ENCODE measurements at regions not wholly inside any gene's neighbourhood (a gene's known extent, or its start where the extent isn't known, plus 50 kb on each side); places are given as distances from the start of the nearest gene placed in this dataset.

GRCh38 chr4:3642806-3643517 is 110.7 kb upstream of the LRPAP1 start:
- Histone ChIP-seq H2AFZ (ENCODE audit: low read depth, low read length, severe bottlenecking) (no peak overlapping the region), H3K27me3 (ENCODE audit: low read length) (no peaks in the 10 kb centered on the region), H3K9me3 (ENCODE audit: insufficient read depth, low read length) (no peaks in the 10 kb centered on the region), H3F3A (ENCODE audit: insufficient read depth) (no peaks in the 10 kb centered on the region), H3K4me3 (ENCODE audit: insufficient read depth, low read length, poor library complexity, severe bottlenecking) (no peak overlapping the region), H3K36me3 (ENCODE audit: low read length) (no peaks in the 10 kb centered on the region), H3K4me2 (ENCODE audit: low read depth, low read length, poor library complexity, severe bottlenecking) (no peak overlapping the region), H4K20me1 (ENCODE audit: low read depth, low read length) (no peaks in the 10 kb centered on the region), H3K79me2 (ENCODE audit: insufficient read depth, low read length) (no peaks in the 10 kb centered on the region), H3K9me2 (replicated peaks; ENCODE audit: insufficient read depth, low read length) (no peaks in the 10 kb centered on the region), H3K9ac (ENCODE audit: low read length) (no peak overlapping the region), H3K27ac (ENCODE audit: low read depth, low read length) (no peak overlapping the region)
- TF ChIP-seq CTCF (IDR thresholded peaks at IDR 0.05; ENCODE audit: insufficient read depth, low read length, poor library complexity, severe bottlenecking), result no peak
- no peak for TF ChIP-seq EZH2phosphoT487 (conservative IDR thresholded peaks at IDR 0.05; ENCODE audit: low read length)

- no peak overlapping the region for H3K4me2 ChIP-seq (ENCODE audit: low read depth, low read length, poor library complexity, severe bottlenecking)
- H2AFZ ChIP-seq (ENCODE audit: low read depth, low read length, severe bottlenecking), result no peak overlapping the region
- no peak overlapping the region for H3K9ac ChIP-seq (ENCODE audit: low read length)
- no peaks in the 10 kb centered on the region for H3F3A ChIP-seq (ENCODE audit: insufficient read depth)
- H3K4me3 ChIP-seq (ENCODE audit: insufficient read depth, low read length, poor library complexity, severe bottlenecking), result no peak overlapping the region
- TF ChIP-seq EZH2phosphoT487 (conservative IDR thresholded peaks at IDR 0.05; ENCODE audit: low read length), result no peak
- no peak for TF ChIP-seq CTCF (IDR thresholded peaks at IDR 0.05; ENCODE audit: insufficient read depth, low read length, poor library complexity, severe bottlenecking)
- H3K9me3 ChIP-seq (ENCODE audit: insufficient read depth, low read length), result no peaks in the 10 kb centered on the region
- no peaks in the 10 kb centered on the region for H3K9me2 ChIP-seq (replicated peaks; ENCODE audit: insufficient read depth, low read length)
- H3K27ac ChIP-seq (ENCODE audit: low read depth, low read length), result no peak overlapping the region
- no peaks in the 10 kb centered on the region for H3K36me3 ChIP-seq (ENCODE audit: low read length)
- H4K20me1 ChIP-seq (ENCODE audit: low read depth, low read length), result no peaks in the 10 kb centered on the region
- no peaks in the 10 kb centered on the region for H3K27me3 ChIP-seq (ENCODE audit: low read length)
- H3K79me2 ChIP-seq (ENCODE audit: insufficient read depth, low read length), result no peaks in the 10 kb centered on the region
These were observed 109.9 kb upstream of the LRPAP1 start for GRCh38 chr4:3642056-3642630.

- no peaks in the 10 kb centered on the region for H3K79me2 ChIP-seq (ENCODE audit: insufficient read depth, low read length)
- no peaks in the 10 kb centered on the region for H3K9me2 ChIP-seq (replicated peaks; ENCODE audit: insufficient read depth, low read length)
- H3K27ac ChIP-seq (ENCODE audit: low read depth, low read length), result no peak overlapping the region
- H3K36me3 ChIP-seq (ENCODE audit: low read length), result no peaks in the 10 kb centered on the region
- H3K9me3 ChIP-seq (ENCODE audit: insufficient read depth, low read length), result no peaks in the 10 kb centered on the region
- H3K4me3 ChIP-seq (ENCODE audit: insufficient read depth, low read length, poor library complexity, severe bottlenecking), result no peak overlapping the region
- TF ChIP-seq CTCF (IDR thresholded peaks at IDR 0.05; ENCODE audit: insufficient read depth, low read length, poor library complexity, severe bottlenecking), result no peak
- TF ChIP-seq EZH2phosphoT487 (conservative IDR thresholded peaks at IDR 0.05; ENCODE audit: low read length), result no peak
- no peak overlapping the region for H2AFZ ChIP-seq (ENCODE audit: low read depth, low read length, severe bottlenecking)
- no peak overlapping the region for H3K9ac ChIP-seq (ENCODE audit: low read length)
- no peaks in the 10 kb centered on the region for H4K20me1 ChIP-seq (ENCODE audit: low read depth, low read length)
- no peaks in the 10 kb centered on the region for H3F3A ChIP-seq (ENCODE audit: insufficient read depth)
- H3K27me3 ChIP-seq (ENCODE audit: low read length), result no peaks in the 10 kb centered on the region
- no peak overlapping the region for H3K4me2 ChIP-seq (ENCODE audit: low read depth, low read length, poor library complexity, severe bottlenecking)
These were observed 109.3 kb upstream of the LRPAP1 start for GRCh38 chr4:3641501-3641900.

All from SU-DHL-6 (cell line).